Spleen (tissue), 11 donors: ENCODE measurements at regions not wholly inside any gene's neighbourhood (a gene's known extent, or its start where the extent isn't known, plus 50 kb on each side); places are given as distances from the start of the nearest gene placed in this dataset.

ENCODE experiments used
- DNase-seq: peaks from one replicate; pipeline ENCODE4 v3.0.0-alpha.2; 2020
- H3K27ac ChIP-seq, 8 donors: fragments of 200-600 bp; sonication (generic) in 7 of 8; 1 replicate in 4 of 8; 2 replicates in 4 of 8; pipeline versions ENCODE4 v1.5.0 to v1.8.0; 2016 to 2021; ENCODE audit warnings: inconsistent platforms in 4 of 8, mild to moderate bottlenecking in 4 of 8, moderate library complexity in 1 of 8
- H3K27me3 ChIP-seq, 7 donors: fragments of 200-600 bp; sonication (generic) in 6 of 7; replicated peaks in 1 of 7; 1 replicate in 4 of 7; 2 replicates in 3 of 7; pipeline versions ENCODE4 v1.5.0 to v1.8.0; 2016 to 2021; ENCODE audit warnings: inconsistent platforms in 3 of 7, mild to moderate bottlenecking in 1 of 7
- H3K36me3 ChIP-seq, 6 donors: fragments of 200-600 bp; sonication (generic) in 5 of 6; 1 replicate in 4 of 6; 2 replicates in 2 of 6; pipeline versions ENCODE4 v1.5.0 to v1.8.0; 2016 to 2021; ENCODE audit warnings: inconsistent platforms in 2 of 6
- H3K4me1 ChIP-seq, 6 donors: fragments of 200-600 bp; sonication (generic) in 5 of 6; 1 replicate in 3 of 6; 2 replicates in 3 of 6; pipeline versions ENCODE4 v1.5.0 to v1.8.0; 2016 to 2021; ENCODE audit warnings: inconsistent platforms in 3 of 6
- H3K4me3 ChIP-seq, 8 donors: fragments of 200-600 bp; sonication (generic) in 7 of 8; 1 replicate in 4 of 8; 2 replicates in 4 of 8; pipeline versions ENCODE4 v1.5.0 to v1.8.0; 2016 to 2021; ENCODE audit warnings: inconsistent platforms in 4 of 8, mild to moderate bottlenecking in 4 of 8, moderate library complexity in 2 of 8
- H3K9me3 ChIP-seq, 8 donors: fragments of 200-600 bp; sonication (generic) in 7 of 8; 1 replicate in 4 of 8; 2 replicates in 4 of 8; pipeline versions ENCODE4 v1.5.0 to v1.8.0; 2016 to 2021; ENCODE audit warnings: inconsistent platforms in 4 of 8
- POLR2A ChIP-seq, 3 donors: fragments of 450-650 bp; IDR thresholded peaks; one replicate each; pipeline ENCODE4 v1.5.1; 2017; ENCODE audit warnings: antibody characterized with exemption in 3 of 3, mild to moderate bottlenecking in 1 of 3
- POLR2AphosphoS5 ChIP-seq, 3 donors: sonication (generic); formaldehyde crosslinking; IDR thresholded peaks; one replicate each; pipeline ENCODE4 v1.5.1; 2017; ENCODE audit warnings: antibody characterized with exemption in 3 of 3
- WGBS, 5 donors: extraction: QIAGEN DNeasy Blood & Tissue Kit in 3 of 5; methylation state at CpG; one replicate each; pipeline versions ENCODE4 v1.1.5 to v1.1.7; 2013 to 2018; 5-methylcytosine and 5-hydroxymethylcytosine counted together
- intact Hi-C: fragments of 100-400 bp; cut with DNase I; formaldehyde crosslinking; loops from one replicate; pipeline ENCODE4 v1.15.0; 2023; ENCODE audit warnings: low total_unique reads
- TF ChIP-seq, protein P1 (sequence below), 11 experiments: fragments of 200-600 bp in 7 of 11; fragments of 450-650 bp in 4 of 11; sonication (generic) in 4 of 11; IDR thresholded peaks in 8 of 11; conservative IDR thresholded peaks in 3 of 11; 1 replicate in 7 of 11; 2 replicates in 4 of 11; pipeline versions ENCODE4 v1.4.0 to v1.8.0; 2016 to 2021; ENCODE audit warnings: antibody characterized with exemption in 11 of 11, inconsistent platforms in 4 of 11, mild to moderate bottlenecking in 1 of 11
- donor health status: healthy with polysubstance abuse.
- donor health status: DM: no; HTN: no; CAD: no; lungs with moderate emphysema.
- donor health status: DM: no; HTN: no; CAD: no.
- donor health status: Bipolar disorder and iron deficiency.
- donor health status: healthy.
- donor health status: DM: no; HTN: no; CAD: no.
- donor health status: DM: yes; HTN: yes; CAD: no.

DNA sequence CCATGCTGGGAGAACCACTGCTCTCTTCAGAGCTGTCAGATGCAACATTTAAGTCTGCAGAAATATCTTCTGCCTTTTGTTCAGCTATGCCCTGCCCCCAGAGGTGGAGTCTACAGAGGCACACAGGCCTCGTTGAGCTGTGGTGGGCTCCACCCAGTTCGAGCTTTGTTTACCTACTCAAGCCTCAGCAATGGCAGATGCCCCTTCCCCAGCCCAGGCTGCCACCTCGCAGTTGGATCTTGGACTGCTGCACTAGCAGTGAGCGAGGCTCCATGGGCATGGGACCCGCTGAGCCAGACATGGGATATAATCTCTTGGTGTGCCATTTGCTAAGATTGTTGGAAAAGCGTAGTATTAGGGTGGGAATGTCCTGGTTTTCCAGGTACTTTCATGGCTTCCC is 229.1 kb upstream of the C11orf87 start:
- DNase-seq, result no peak
- Histone ChIP-seq H3K27ac (no peak overlapping the region), H3K4me1 (no peaks in the 10 kb centered on the region), H3K9me3 (peaks cover 0 to 29% (median 23%) of the 10 kb centered on the region in 8 donors), H3K4me3 (no peak overlapping the region), H3K27me3 (no peaks in the 10 kb centered on the region), H3K36me3 (no peaks in the 10 kb centered on the region)
- TF ChIP-seq POLR2AphosphoS5 (IDR thresholded peaks at IDR 0.05) (no peak), POLR2A (IDR thresholded peaks at IDR 0.05) (no peak)
- TF ChIP-seq, protein P1, sequence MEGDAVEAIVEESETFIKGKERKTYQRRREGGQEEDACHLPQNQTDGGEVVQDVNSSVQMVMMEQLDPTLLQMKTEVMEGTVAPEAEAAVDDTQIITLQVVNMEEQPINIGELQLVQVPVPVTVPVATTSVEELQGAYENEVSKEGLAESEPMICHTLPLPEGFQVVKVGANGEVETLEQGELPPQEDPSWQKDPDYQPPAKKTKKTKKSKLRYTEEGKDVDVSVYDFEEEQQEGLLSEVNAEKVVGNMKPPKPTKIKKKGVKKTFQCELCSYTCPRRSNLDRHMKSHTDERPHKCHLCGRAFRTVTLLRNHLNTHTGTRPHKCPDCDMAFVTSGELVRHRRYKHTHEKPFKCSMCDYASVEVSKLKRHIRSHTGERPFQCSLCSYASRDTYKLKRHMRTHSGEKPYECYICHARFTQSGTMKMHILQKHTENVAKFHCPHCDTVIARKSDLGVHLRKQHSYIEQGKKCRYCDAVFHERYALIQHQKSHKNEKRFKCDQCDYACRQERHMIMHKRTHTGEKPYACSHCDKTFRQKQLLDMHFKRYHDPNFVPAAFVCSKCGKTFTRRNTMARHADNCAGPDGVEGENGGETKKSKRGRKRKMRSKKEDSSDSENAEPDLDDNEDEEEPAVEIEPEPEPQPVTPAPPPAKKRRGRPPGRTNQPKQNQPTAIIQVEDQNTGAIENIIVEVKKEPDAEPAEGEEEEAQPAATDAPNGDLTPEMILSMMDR (IDR thresholded peaks at IDR 0.05 in 8 of 11, conservative IDR thresholded peaks at IDR 0.05 in 3 of 11), result no peak
- 85 to 91% (median 89%) methylated on average over 6 of the region's 6 CpGs for WGBS, 5 donors
- intact Hi-C loops, result no loop called here

DNA sequence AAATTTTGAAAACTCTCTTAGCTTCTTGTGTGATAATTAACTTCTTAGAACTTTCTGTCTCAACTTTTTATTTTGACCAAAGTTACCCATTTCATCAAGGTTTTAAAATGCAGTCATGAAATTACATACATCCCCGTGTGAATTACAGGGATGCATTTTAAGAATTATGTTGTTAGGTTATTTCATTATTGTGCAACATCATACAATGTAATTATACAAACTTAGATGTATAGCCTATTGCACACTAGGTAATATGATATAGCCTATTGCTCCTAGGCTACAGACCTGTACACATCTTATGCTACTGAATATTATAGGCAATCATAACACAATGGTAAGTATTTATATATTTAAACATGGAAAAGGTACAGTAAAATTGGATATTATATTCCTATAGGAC is 228.1 kb upstream of the C11orf87 start:
- H3K4me1 ChIP-seq, result no peaks in the 10 kb centered on the region
- TF ChIP-seq POLR2AphosphoS5 (IDR thresholded peaks at IDR 0.05) (no peak), POLR2A (IDR thresholded peaks at IDR 0.05) (no peak)
- TF ChIP-seq, protein P1 (IDR thresholded peaks at IDR 0.05 in 8 of 11, conservative IDR thresholded peaks at IDR 0.05 in 3 of 11), result no peak
- WGBS, 5 donors, result 66 to 88% (median 73%) methylated on average over 1 of the region's 1 CpG
- H3K36me3 ChIP-seq, result no peaks in the 10 kb centered on the region
- H3K27ac ChIP-seq, result no peak overlapping the region
- no peak overlapping the region for H3K4me3 ChIP-seq
- H3K9me3 ChIP-seq, result peaks cover 0 to 27% (median 20%) of the 10 kb centered on the region in 8 donors
- DNase-seq, result no peak
- intact Hi-C loops, result no loop called here
- no peaks in the 10 kb centered on the region for H3K27me3 ChIP-seq

DNA sequence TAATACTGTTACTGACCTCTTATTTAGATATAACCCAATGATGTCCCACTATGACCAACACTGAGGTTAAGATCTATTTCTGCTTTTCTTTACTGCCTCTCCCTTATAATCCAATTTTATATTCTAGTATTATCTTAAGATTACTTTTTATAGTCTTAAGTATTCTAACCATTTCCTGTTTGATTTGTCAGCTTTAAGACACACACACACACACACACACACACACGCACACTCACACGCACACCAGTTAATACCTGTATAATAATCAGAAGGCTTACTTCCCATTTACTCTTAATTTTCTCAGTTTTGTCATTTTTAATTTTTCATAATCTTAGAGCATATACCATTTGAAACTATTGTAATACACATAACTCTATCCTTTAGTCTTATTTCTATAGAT is 226.0 kb upstream of the C11orf87 start:
- Histone ChIP-seq H3K36me3 (no peaks in the 10 kb centered on the region), H3K9me3 (peaks cover 0 to 24% (median 18%) of the 10 kb centered on the region in 8 donors), H3K4me3 (no peak overlapping the region), H3K27ac (no peak overlapping the region), H3K27me3 (no peaks in the 10 kb centered on the region), H3K4me1 (no peaks in the 10 kb centered on the region)
- 84 to 94% (median 93%) methylated on average over 2 of the region's 2 CpGs for WGBS, 5 donors
- TF ChIP-seq POLR2A (IDR thresholded peaks at IDR 0.05) (no peak), POLR2AphosphoS5 (IDR thresholded peaks at IDR 0.05) (no peak)
- TF ChIP-seq, protein P1 (IDR thresholded peaks at IDR 0.05 in 8 of 11, conservative IDR thresholded peaks at IDR 0.05 in 3 of 11), result no peak
- DNase-seq, result no peak
- intact Hi-C loops, result no loop called here

DNA sequence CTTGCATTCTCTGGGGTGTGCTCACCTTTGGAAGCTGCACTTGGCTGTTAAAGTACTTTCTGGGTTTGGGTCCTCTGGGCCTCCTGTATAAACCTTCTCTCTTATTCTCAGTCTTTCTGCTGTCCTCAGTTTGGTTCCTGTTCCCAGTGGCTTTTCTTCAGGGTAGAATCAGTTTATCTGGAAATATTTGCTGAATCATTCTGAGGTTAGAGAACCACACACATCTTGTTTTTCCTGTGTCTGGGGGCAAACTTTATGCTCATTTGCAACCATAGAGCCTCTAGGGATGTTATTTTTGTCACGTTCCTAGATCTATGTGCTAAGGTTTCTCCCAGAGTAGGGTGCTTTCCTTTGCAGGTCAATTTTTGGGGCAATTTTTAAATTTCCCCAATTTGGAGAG is 224.3 kb upstream of the C11orf87 start:
- WGBS, 5 donors, result 13 to 50% (median 38%) methylated on average over 1 of the region's 1 CpG
- H3K36me3 ChIP-seq, result no peaks in the 10 kb centered on the region
- no peaks in the 10 kb centered on the region for H3K27me3 ChIP-seq
- TF ChIP-seq POLR2AphosphoS5 (IDR thresholded peaks at IDR 0.05) (no peak), POLR2A (IDR thresholded peaks at IDR 0.05) (no peak)
- TF ChIP-seq, protein P1 (IDR thresholded peaks at IDR 0.05 in 8 of 11, conservative IDR thresholded peaks at IDR 0.05 in 3 of 11), result no peak
- H3K9me3 ChIP-seq, result peaks cover 0 to 7% (median 4%) of the 10 kb centered on the region in 8 donors
- no peak for DNase-seq
- H3K4me3 ChIP-seq, result no peak overlapping the region
- intact Hi-C loops, result no loop called here
- no peaks in the 10 kb centered on the region for H3K4me1 ChIP-seq
- H3K27ac ChIP-seq, result no peak overlapping the region
